Colonic mucosa (tissue), 4 donors: ENCODE measurements at regions not wholly inside any gene's neighbourhood (a gene's known extent, or its start where the extent isn't known, plus 50 kb on each side); places are given as distances from the start of the nearest gene placed in this dataset.

Experiments used
- DNase-seq: peaks from one replicate; pipeline ENCODE4 v3.0.0-alpha.2; 2020
- H3K27ac ChIP-seq: fragments of 200-600 bp; one replicate; pipeline ENCODE4 v1.8.0; 2021
- H3K27me3 ChIP-seq: fragments of 200-600 bp; one replicate; pipeline ENCODE4 v1.8.0; 2021
- H3K36me3 ChIP-seq: fragments of 200-600 bp; one replicate; pipeline ENCODE4 v1.8.0; 2021
- H3K4me1 ChIP-seq: fragments of 200-600 bp; one replicate; pipeline ENCODE4 v1.8.0; 2021; ENCODE audit warnings: mild to moderate bottlenecking
- H3K4me3 ChIP-seq: fragments of 200-600 bp; one replicate; pipeline ENCODE4 v1.8.0; 2021
- H3K9ac ChIP-seq, 2 donors: one replicate each; pipeline ENCODE4 v1.7.0; 2013; ENCODE audit warnings: control low read depth in 2 of 2, low read depth in 2 of 2, low read length in 2 of 2
- H3K9me3 ChIP-seq: fragments of 200-600 bp; one replicate; pipeline ENCODE4 v1.8.0; 2021
- intact Hi-C: fragments of 100-400 bp; cut with DNase I; formaldehyde crosslinking; loops from one replicate; pipeline ENCODE4 v1.14.1; 2022
- TF ChIP-seq, protein P1 (sequence below): fragments of 200-600 bp; IDR thresholded peaks from one replicate; pipeline ENCODE4 v1.8.0; 2022; ENCODE audit warnings: antibody characterized with exemption, mild to moderate bottlenecking
- donor health status: healthy.
- donor health status: DM: no; HTN: no; CAD: no.
- donor health status: DM: no; HTN: no; CAD: no.

- intact Hi-C loops = no loop called here
- H3K27ac ChIP-seq = no peak overlapping the region
- no peak for DNase-seq
- TF ChIP-seq, protein P1, sequence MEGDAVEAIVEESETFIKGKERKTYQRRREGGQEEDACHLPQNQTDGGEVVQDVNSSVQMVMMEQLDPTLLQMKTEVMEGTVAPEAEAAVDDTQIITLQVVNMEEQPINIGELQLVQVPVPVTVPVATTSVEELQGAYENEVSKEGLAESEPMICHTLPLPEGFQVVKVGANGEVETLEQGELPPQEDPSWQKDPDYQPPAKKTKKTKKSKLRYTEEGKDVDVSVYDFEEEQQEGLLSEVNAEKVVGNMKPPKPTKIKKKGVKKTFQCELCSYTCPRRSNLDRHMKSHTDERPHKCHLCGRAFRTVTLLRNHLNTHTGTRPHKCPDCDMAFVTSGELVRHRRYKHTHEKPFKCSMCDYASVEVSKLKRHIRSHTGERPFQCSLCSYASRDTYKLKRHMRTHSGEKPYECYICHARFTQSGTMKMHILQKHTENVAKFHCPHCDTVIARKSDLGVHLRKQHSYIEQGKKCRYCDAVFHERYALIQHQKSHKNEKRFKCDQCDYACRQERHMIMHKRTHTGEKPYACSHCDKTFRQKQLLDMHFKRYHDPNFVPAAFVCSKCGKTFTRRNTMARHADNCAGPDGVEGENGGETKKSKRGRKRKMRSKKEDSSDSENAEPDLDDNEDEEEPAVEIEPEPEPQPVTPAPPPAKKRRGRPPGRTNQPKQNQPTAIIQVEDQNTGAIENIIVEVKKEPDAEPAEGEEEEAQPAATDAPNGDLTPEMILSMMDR = no peak
- H3K9me3 ChIP-seq = no peaks in the 10 kb centered on the region
- H3K4me3 ChIP-seq = no peak overlapping the region
- H3K4me1 ChIP-seq = no peaks in the 10 kb centered on the region
- no peak overlapping the region for H3K9ac ChIP-seq
- H3K36me3 ChIP-seq = no peaks in the 10 kb centered on the region
- H3K27me3 ChIP-seq = no peaks in the 10 kb centered on the region
These were observed 611.9 kb downstream of the EDEM1 start for GRCh38 chr3:5799398-5799797.

DNA sequence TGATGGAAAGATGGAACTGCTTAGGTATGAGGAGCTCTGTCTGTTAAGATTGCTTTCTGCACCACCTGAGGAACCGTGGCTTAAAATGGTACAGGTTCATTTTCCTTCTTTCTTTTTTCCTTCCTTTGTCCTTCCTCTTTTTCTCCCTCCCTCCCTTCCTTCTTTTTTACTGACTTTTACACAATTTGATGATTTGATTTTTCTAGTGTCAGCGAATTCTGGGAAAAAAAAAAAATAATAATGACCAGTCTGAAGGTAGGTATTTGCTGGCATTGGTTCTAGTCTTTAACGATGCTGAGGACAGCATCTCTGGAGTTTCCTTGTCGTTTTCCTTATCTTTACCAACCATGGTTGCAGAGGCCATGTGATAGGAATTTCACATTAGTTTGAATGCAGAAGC lies 613.5 kb downstream of the EDEM1 start:
- H3K9me3 ChIP-seq = no peaks in the 10 kb centered on the region
- H3K36me3 ChIP-seq = no peaks in the 10 kb centered on the region
- H3K27me3 ChIP-seq = no peaks in the 10 kb centered on the region
- H3K27ac ChIP-seq = no peak overlapping the region
- TF ChIP-seq, protein P1 = no peak
- H3K4me1 ChIP-seq = no peaks in the 10 kb centered on the region
- no peak overlapping the region for H3K4me3 ChIP-seq
- no peak for DNase-seq
- H3K9ac ChIP-seq = no peak overlapping the region
- intact Hi-C loops = no loop called here

GRCh38 chr3:5806192-5806591 lies 618.7 kb downstream of the EDEM1 start:
- Histone ChIP-seq H3K9ac (no peak overlapping the region), H3K27me3 (no peaks in the 10 kb centered on the region), H3K27ac (no peak overlapping the region), H3K36me3 (no peaks in the 10 kb centered on the region), H3K9me3 (no peaks in the 10 kb centered on the region), H3K4me3 (no peak overlapping the region), H3K4me1 (no peaks in the 10 kb centered on the region)
- TF ChIP-seq, protein P1 = no peak
- no peak for DNase-seq
- intact Hi-C loops = no loop called here

DNA sequence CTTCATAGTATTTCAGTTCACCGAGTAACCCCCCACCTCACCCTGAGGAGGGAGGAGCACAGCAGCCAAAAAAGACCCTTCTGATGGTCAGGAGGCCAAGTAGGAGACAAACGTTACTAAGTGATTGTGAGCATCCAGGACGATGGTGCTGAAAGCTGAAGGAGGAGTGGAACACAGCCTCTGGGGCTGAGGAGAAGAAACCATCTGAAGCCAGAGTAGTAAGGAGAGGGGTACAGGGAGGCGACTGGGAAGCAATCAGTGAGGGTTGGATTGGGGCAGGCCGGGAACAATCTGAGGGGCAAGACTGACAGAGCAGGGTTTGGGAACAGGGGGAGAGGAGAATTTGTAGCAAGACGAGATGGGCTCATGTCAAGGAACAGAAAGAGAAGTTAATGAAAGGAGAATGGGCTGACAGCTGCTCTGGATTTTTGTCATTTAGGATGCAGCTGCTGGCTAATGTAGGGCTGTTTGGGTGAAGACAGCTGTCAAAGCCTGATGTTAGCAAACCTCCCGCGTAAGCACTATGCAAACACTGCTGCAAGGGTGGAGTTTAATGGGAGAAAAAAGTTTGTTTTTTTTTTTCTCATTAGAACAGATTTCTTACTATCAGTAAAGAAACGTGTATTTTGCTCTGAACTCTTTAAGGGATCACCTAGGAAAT lies 622.2 kb downstream of the EDEM1 start:
- no peaks in the 10 kb centered on the region for H3K9me3 ChIP-seq
- TF ChIP-seq, protein P1 = no peak
- H3K4me3 ChIP-seq = no peak overlapping the region
- intact Hi-C loops = no loop called here
- H3K36me3 ChIP-seq = no peaks in the 10 kb centered on the region
- no peaks in the 10 kb centered on the region for H3K27me3 ChIP-seq
- H3K9ac ChIP-seq = no peak overlapping the region
- H3K27ac ChIP-seq = no peak overlapping the region
- DNase-seq = no peak
- H3K4me1 ChIP-seq = no peaks in the 10 kb centered on the region

GRCh38 chr3:5811016-5811415 lies 623.5 kb downstream of the EDEM1 start:
- intact Hi-C loops = no loop called here
- Histone ChIP-seq H3K9me3 (no peaks in the 10 kb centered on the region), H3K27ac (no peak overlapping the region), H3K36me3 (no peaks in the 10 kb centered on the region), H3K9ac (no peak overlapping the region), H3K27me3 (no peaks in the 10 kb centered on the region), H3K4me3 (no peak overlapping the region), H3K4me1 (no peaks in the 10 kb centered on the region)
- no peak for DNase-seq
- TF ChIP-seq, protein P1 = no peak
